Esophagus (tissue), 2 donors: ENCODE measurements at regions not wholly inside any gene's neighbourhood (a gene's known extent, or its start where the extent isn't known, plus 50 kb on each side); places are given as distances from the start of the nearest gene placed in this dataset.

Experiments
- H3K27ac ChIP-seq, 2 donors: one replicate each; pipeline ENCODE4 v1.5.1; 2013; ENCODE audit warnings: low read depth in 2 of 2, mild to moderate bottlenecking in 2 of 2, inconsistent platforms in 1 of 2, low read length in 1 of 2, moderate library complexity in 1 of 2
- H3K27me3 ChIP-seq, 2 donors: one replicate each; pipeline ENCODE4 v1.6.1; 2013; ENCODE audit warnings: low read length in 2 of 2, control low read depth in 1 of 2, mild to moderate bottlenecking in 1 of 2; ENCODE audit not compliant: insufficient read depth in 2 of 2, control insufficient read depth in 1 of 2
- H3K36me3 ChIP-seq, 2 donors: one replicate each; pipeline ENCODE4 v1.6.1; 2013; ENCODE audit warnings: low read length in 1 of 2; ENCODE audit not compliant: control insufficient read depth in 2 of 2, insufficient read depth in 2 of 2
- H3K4me1 ChIP-seq, 2 donors: one replicate each; pipeline ENCODE4 v1.6.1; 2013; ENCODE audit warnings: low read length in 1 of 2; ENCODE audit not compliant: control insufficient read depth in 2 of 2, insufficient read depth in 2 of 2
- H3K4me3 ChIP-seq, 2 donors: one replicate each; pipeline ENCODE4 v1.5.1; 2013; ENCODE audit warnings: low read length in 2 of 2, mild to moderate bottlenecking in 2 of 2, low read depth in 1 of 2, moderate library complexity in 1 of 2
- H3K9me3 ChIP-seq, 2 donors: one replicate each; pipeline ENCODE4 v1.6.1; 2013; ENCODE audit warnings: mild to moderate bottlenecking in 2 of 2, low read depth in 1 of 2, low read length in 1 of 2, moderate library complexity in 1 of 2; ENCODE audit not compliant: control insufficient read depth in 2 of 2, insufficient read depth in 1 of 2
- WGBS, 2 donors: extraction: QIAGEN DNeasy Blood & Tissue Kit; methylation state at CpG; one replicate each; pipeline ENCODE4 v1.1.7; 2013; 5-methylcytosine and 5-hydroxymethylcytosine counted together
- donor health status: healthy with polysubstance abuse.
- donor health status: Bipolar disorder and iron deficiency.

DNA sequence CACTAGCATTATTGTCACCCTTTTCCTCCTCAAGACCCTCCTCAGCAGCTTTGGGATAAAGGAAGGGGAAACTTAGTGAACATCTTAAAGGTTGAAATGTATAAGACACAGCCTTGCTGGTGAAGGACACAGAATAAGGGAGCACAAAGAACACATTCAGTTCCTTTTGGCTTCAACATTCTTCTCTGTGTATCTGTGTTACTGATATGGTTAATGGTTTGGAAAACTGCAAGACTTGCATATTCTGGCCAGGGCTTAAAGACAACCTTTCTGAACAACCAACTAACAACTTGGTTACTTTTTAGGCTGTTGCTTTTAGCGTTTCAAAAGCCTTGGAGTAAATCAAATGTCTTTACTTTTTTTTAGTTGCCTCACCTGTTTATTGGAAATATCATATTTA is 680.5 kb downstream of the MECOM start:
- 79 to 81% methylated on average over 1 of the region's 1 CpG for WGBS, 2 donors
- H3K4me1 ChIP-seq: no peaks in the 10 kb centered on the region
- no peaks in the 10 kb centered on the region for H3K9me3 ChIP-seq
- no peak overlapping the region for H3K27ac ChIP-seq
- H3K36me3 ChIP-seq: no peaks in the 10 kb centered on the region
- H3K4me3 ChIP-seq: no peak overlapping the region
- H3K27me3 ChIP-seq: no peaks in the 10 kb centered on the region

GRCh38 chr3:168981396-168981795 is 682.1 kb downstream of the MECOM start:
- Histone ChIP-seq H3K36me3 (no peaks in the 10 kb centered on the region), H3K27me3 (no peaks in the 10 kb centered on the region), H3K9me3 (no peaks in the 10 kb centered on the region), H3K4me3 (no peak overlapping the region), H3K27ac (no peak overlapping the region), H3K4me1 (no peaks in the 10 kb centered on the region)
- 71 to 80% methylated on average over 4 of the region's 4 CpGs for WGBS, 2 donors

GRCh38 chr3:168977716-168978374 is 685.7 kb downstream of the MECOM start:
- Histone ChIP-seq H3K27me3 (no peaks in the 10 kb centered on the region), H3K27ac (no peak overlapping the region), H3K4me1 (no peaks in the 10 kb centered on the region), H3K9me3 (no peaks in the 10 kb centered on the region), H3K36me3 (no peaks in the 10 kb centered on the region), H3K4me3 (no peak overlapping the region)
- WGBS, 2 donors: 48 to 61% methylated on average over 5 of the region's 5 CpGs

- 73 to 82% methylated on average over 2 of the region's 2 CpGs for WGBS, 2 donors
- Histone ChIP-seq H3K9me3 (no peaks in the 10 kb centered on the region), H3K27me3 (no peaks in the 10 kb centered on the region), H3K36me3 (no peaks in the 10 kb centered on the region), H3K27ac (no peak overlapping the region), H3K4me3 (no peak overlapping the region), H3K4me1 (no peaks in the 10 kb centered on the region)
These were observed 686.5 kb downstream of the MECOM start for GRCh38 chr3:168976969-168977368.

GRCh38 chr3:168975576-168975975 is 687.9 kb downstream of the MECOM start:
- no peaks in the 10 kb centered on the region for H3K4me1 ChIP-seq
- 43 to 69% methylated on average over 1 of the region's 1 CpG for WGBS, 2 donors
- no peaks in the 10 kb centered on the region for H3K27me3 ChIP-seq
- no peak overlapping the region for H3K27ac ChIP-seq
- no peak overlapping the region for H3K4me3 ChIP-seq
- H3K9me3 ChIP-seq: no peaks in the 10 kb centered on the region
- H3K36me3 ChIP-seq: no peaks in the 10 kb centered on the region

DNA sequence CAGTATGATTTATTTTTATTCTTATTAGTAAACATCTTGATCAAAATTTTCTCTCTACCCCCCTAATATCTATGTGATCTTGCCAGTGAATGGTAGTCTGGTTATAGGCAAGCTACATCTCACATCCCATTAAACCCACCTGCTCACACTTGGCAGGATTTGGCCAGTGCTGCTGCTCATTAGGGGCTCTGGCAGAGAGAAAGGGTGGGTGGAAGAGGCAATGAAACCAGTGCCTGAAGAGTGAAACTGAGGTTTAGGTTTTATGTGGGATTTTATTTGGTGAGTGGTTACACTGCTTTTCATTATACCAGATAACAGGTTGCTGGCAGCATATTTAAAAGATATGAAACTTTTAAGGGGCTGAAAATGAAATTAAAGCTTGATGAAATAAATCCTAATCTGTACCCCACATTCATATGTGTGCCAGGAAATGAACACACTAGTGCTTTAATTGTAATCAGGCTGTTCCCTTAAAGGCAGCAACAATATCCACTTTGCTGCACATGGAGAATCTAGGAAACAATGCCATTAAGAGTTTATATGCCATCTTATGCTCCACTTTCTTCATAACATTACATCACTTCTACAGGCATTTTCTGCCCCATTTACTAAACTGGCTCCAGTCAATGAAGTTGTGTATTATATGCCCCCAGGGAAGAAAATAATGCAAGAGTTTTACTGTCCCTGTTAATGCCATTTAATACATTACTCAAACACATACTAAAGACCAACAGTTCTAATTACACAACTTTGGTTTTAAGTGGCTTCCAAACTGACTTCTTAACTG is 688.7 kb downstream of the MECOM start:
- H3K9me3 ChIP-seq: no peaks in the 10 kb centered on the region
- H3K36me3 ChIP-seq: no peaks in the 10 kb centered on the region
- H3K4me3 ChIP-seq: no peak overlapping the region
- H3K27me3 ChIP-seq: no peaks in the 10 kb centered on the region
- no peaks in the 10 kb centered on the region for H3K4me1 ChIP-seq
- no peak overlapping the region for H3K27ac ChIP-seq

DNA sequence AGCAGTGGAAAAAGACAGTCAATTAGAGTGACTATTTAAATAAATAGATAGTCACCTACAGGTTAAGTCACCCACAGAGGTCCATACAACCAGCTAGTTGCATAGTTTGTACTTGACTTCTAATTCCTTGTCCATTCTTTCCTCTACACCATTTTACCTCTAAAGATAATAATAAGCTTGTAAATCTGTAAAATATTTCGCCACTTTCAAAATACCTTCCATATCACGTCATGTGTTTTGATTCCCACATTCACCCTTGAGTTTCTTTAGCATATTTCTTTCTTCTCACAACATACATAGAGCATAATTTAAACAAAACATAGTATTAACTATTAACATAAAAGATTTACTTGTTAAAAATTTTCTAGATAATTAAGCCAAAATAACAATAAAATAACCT is 689.6 kb downstream of the MECOM start:
- Histone ChIP-seq H3K9me3 (no peaks in the 10 kb centered on the region), H3K4me1 (no peaks in the 10 kb centered on the region), H3K4me3 (no peak overlapping the region), H3K27me3 (no peaks in the 10 kb centered on the region), H3K36me3 (no peaks in the 10 kb centered on the region), H3K27ac (no peak overlapping the region)
- 77 to 88% methylated on average over 2 of the region's 2 CpGs for whole genome bisulfite sequencing, 2 donors

GRCh38 chr3:168973206-168973605 is 690.3 kb downstream of the MECOM start:
- H3K27ac ChIP-seq: no peak overlapping the region
- H3K4me1 ChIP-seq: no peaks in the 10 kb centered on the region
- H3K9me3 ChIP-seq: no peaks in the 10 kb centered on the region
- no peak overlapping the region for H3K4me3 ChIP-seq
- no peaks in the 10 kb centered on the region for H3K27me3 ChIP-seq
- no peaks in the 10 kb centered on the region for H3K36me3 ChIP-seq
- WGBS, 2 donors: 67 to 70% methylated on average over 1 of the region's 1 CpG

DNA sequence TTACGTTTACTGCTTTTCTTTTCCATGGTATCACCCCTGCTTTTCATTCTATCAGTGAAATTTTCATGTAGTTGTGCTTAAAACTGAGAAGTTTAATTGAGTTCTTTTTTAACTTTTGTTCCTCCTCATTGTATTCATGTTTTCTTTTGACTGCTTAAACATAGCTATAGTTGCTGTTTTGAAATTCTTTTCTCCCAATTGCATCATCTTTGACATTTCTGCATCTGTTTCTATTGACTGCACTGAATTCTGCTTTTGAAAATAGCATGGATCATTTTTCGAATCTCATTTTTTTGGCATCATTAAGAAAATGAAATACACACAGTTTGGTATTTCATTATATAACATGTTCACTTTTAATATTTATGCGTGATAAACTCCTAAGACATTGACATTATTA is 694.9 kb downstream of the MECOM start:
- no peaks in the 10 kb centered on the region for H3K4me1 ChIP-seq
- WGBS, 2 donors: 92% methylated on average over 3 of the region's 3 CpGs
- H3K9me3 ChIP-seq: no peaks in the 10 kb centered on the region
- no peak overlapping the region for H3K4me3 ChIP-seq
- H3K27me3 ChIP-seq: no peaks in the 10 kb centered on the region
- no peaks in the 10 kb centered on the region for H3K36me3 ChIP-seq
- no peak overlapping the region for H3K27ac ChIP-seq

- 94 to 96% methylated on average over 9 of the region's 9 CpGs for WGBS, 2 donors
These were observed 698.8 kb downstream of the MECOM start for GRCh38 chr3:168964736-168965135.

More at GRCh38 chr3:168964736-168965135, 698.8 kb downstream of the MECOM start:
- no peaks in the 10 kb centered on the region for H3K4me1 ChIP-seq
- H3K27me3 ChIP-seq: no peaks in the 10 kb centered on the region
- H3K9me3 ChIP-seq: no peaks in the 10 kb centered on the region
- H3K27ac ChIP-seq: no peak overlapping the region
- no peak overlapping the region for H3K4me3 ChIP-seq
- no peaks in the 10 kb centered on the region for H3K36me3 ChIP-seq
